ENCODE measurements at regions not wholly inside any gene's neighbourhood (a gene's known extent, or its start where the extent isn't known, plus 50 kb on each side); places are given as distances from the start of the nearest gene placed in this dataset.

DNA sequence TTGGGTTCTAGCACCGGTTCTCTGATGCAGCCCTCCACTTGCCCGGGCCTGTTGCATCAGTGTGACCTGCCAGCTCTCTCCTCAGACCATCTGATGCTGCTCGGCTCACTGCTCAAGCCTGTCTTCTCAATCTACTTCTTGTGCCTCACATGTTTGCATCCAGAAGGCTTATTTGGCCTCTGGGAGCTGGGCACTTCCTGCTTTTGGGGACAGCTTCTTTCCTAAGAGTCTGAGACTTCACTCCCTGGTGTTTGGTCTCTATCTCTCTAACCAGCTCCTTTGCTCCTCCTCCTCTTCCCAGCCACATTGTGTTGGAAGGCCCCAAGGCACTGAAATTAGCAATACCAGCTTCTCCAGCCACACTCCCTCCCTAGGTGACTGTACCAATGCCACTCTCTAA lies 212.8 kb downstream of the CDCA7 start:
- no peak for TF ChIP-seq POLR2A (IDR thresholded peaks at IDR 0.05)
- TF ChIP-seq, protein P1, sequence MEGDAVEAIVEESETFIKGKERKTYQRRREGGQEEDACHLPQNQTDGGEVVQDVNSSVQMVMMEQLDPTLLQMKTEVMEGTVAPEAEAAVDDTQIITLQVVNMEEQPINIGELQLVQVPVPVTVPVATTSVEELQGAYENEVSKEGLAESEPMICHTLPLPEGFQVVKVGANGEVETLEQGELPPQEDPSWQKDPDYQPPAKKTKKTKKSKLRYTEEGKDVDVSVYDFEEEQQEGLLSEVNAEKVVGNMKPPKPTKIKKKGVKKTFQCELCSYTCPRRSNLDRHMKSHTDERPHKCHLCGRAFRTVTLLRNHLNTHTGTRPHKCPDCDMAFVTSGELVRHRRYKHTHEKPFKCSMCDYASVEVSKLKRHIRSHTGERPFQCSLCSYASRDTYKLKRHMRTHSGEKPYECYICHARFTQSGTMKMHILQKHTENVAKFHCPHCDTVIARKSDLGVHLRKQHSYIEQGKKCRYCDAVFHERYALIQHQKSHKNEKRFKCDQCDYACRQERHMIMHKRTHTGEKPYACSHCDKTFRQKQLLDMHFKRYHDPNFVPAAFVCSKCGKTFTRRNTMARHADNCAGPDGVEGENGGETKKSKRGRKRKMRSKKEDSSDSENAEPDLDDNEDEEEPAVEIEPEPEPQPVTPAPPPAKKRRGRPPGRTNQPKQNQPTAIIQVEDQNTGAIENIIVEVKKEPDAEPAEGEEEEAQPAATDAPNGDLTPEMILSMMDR (IDR thresholded peaks at IDR 0.05): no peak

All from gastroesophageal sphincter (tissue), 3 donors.